Urothelium cell line (cell line): ENCODE measurements at regions not wholly inside any gene's neighbourhood (a gene's known extent, or its start where the extent isn't known, plus 50 kb on each side); places are given as distances from the start of the nearest gene placed in this dataset.

Experiments used
- DNase-seq: peaks from one replicate; pipeline ENCODE4 v3.0.0; 2011; ENCODE audit warnings: low spot score, mixed read lengths
- FAIRE-seq: peaks from 2 replicates; lab custom pipeline; 2011; peaks lifted over from hg19 to GRCh38; lab: Jason Lieb, UNC

GRCh38 chrX:30504309-30504708, 73.3 kb downstream of the TASL start:
- no peak for DNase-seq
- no peak for FAIRE-seq

DNA sequence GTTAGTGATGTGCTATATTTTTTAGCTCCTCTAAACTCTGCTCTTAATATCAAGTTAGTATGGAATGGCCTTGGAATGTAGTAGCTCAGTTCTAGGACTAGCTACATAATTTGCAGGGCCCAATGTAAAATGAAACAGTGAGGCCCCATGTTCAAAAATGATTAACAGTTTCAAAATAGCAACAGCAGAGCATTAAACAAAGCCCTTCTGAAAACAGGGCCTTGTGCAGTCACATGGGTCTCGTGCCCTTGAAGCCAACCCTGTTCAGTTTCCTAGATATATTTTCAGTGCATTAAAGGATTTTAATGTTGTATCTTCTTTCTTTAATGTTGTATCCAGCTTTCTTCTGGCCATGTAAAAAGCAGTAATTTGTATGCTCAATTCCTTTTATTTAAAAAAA, 82.1 kb downstream of the TASL start:
- FAIRE-seq, result no peak
- no peak for DNase-seq

DNA sequence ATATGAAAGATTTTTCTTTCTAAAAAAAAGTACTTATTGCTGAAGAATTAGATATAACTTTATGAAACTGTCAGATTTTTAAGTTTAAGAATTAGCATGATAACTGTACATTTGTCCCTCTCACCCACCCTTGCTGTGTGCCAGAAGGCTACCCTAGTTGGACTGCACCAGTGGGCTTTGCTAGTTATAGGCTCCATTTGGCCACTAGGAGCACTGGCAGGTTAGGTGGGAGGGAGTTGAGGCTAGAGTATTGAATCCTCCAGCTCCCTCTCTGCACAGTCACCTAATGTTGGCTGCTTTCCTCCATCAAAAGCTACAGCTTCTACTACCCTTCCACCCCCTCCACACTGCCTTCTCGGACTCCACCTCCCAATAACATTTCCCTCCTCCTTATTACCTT, 84.2 kb downstream of the TASL start:
- FAIRE-seq, result no peak
- no peak for DNase-seq

GRCh38 chrX:30489323-30489722, 88.2 kb downstream of the TASL start:
- FAIRE-seq (no peak), DNase-seq (peak; percentile 2)

DNA sequence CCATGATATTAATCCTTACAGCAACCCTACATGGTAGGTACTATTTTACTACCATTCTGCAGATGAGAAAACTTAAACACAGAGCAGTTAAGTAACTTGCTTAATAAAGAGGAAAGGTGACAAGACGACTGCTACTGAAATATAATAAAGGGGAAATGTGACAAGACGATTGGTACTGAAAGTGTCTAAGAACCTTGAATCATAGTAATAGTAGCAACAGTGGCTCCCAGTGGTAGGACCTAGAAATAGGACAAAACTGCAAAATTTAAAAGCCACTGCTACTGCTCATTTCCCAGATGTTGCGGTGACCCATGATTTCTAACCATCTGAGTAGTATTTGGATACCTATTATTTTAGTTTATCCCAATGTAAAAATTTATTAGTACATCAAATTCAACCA, 89.5 kb downstream of the TASL start:
- no peak for FAIRE-seq

DNA sequence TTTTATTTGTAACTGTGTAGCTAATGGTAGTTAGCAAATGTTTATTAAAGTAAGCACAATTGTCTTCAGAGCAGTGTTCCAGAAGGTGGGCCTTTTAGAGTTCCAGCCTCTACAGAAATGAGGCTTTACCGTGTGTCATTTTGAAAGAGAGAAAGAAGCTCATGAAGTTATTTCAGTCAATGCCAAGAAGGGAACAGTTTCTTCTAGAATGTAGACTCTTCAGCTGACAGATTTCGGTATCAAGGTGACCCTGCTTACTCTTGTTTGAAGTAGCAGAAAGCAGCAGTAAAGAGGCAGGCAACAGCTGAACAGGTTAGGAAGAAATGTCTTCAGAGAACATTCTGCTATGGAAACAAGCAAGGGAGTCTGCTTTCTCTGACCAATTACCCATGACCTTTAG, 93.6 kb downstream of the TASL start:
- no peak for FAIRE-seq

More for the DNA sequence above, 89.5 kb downstream of the TASL start:
- no peak for DNase-seq

GRCh38 chrX:30468471-30468870, 109.1 kb downstream of the TASL start:
- DNase-seq (no peak), FAIRE-seq (no peak)

More for the DNA sequence above, 93.6 kb downstream of the TASL start:
- no peak for DNase-seq
